ENCODE measurements at regions not wholly inside any gene's neighbourhood (a gene's known extent, or its start where the extent isn't known, plus 50 kb on each side); places are given as distances from the start of the nearest gene placed in this dataset.

DNA sequence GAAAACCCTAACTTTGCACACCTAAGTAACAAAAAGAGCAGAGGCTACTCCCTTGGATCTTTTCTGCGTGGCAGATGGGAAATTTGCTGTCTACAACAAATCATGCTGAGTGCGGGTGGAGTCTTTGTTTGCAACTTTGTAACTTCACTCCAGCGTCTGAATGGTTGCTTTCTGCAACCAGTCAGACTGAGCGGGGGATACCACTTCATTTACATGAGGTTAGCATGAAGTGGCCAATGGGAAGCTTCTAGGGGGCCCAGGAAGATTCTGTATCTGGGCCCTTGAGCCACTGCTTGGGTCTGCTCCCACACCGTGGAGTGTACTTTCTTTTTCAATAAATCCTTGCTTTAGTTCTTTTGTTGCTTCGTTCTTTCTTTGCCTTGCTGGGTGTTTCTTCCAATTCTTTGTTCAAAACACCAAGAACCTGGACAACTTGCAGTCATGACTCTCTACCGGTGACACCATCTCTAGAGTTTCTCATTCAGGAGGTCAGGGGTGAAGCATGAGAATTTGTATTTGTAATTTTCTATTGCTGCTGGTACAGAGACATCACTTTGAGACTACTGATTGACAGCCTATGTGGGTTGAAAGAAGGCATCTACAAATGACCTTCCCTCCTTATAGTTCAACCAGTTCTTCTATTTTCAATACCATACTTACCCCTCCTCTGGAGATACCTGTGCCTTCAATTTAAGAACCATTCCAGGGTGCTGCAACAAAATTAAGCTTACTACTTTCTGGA is 55.8 kb upstream of the RC3H1 start:
- Histone ChIP-seq H4K8ac (ENCODE audit: extremely low read depth, insufficient read depth, low read length) (peak overlapping the region; percentile 53; the same call in 1 of the 2 replicates), H3K27ac (ENCODE audit: low read depth, low read length) (no peak overlapping the region), H3K4ac (replicated peaks; ENCODE audit: insufficient read length, low read depth, low read length) (no peak overlapping the region), H2BK12ac (ENCODE audit: low read depth, low read length) (no peak overlapping the region), H3K14ac (ENCODE audit: insufficient read length) (no peak overlapping the region), H3K36me3 (ENCODE audit: control insufficient read depth in 2 of 4, insufficient read depth in 4 of 4, low read length in 3 of 4) (no peaks in the 10 kb centered on the region), H3K23ac (ENCODE audit: insufficient read length) (no peak overlapping the region), H4K91ac (replicated peaks; ENCODE audit: insufficient read length, low read length) (no peak overlapping the region), H2BK120ac (replicated peaks; ENCODE audit: low read depth, low read length) (no peak overlapping the region), H3K4me3 (ENCODE audit: extremely low read depth in 1 of 4, insufficient read depth in 2 of 4, low read depth in 3 of 4, low read length in 4 of 4) (no peak overlapping the region), H4K5ac (ENCODE audit: insufficient read length, low read depth, low read length) (no peak overlapping the region), H3K9me3 (ENCODE audit: insufficient read depth in 2 of 2, low read depth in 1 of 2, low read length in 1 of 2) (no peaks in the 10 kb centered on the region), H2BK5ac (ENCODE audit: low read depth, low read length) (no peak overlapping the region), H3K27me3 (replicated peaks in 1 of 4; ENCODE audit: control insufficient read depth in 3 of 4, extremely low read depth in 1 of 4, insufficient read depth in 3 of 4, low read length in 3 of 4) (no peaks in the 10 kb centered on the region), H3K18ac (ENCODE audit: extremely low read depth, low read length) (no peak overlapping the region), H2BK15ac (ENCODE audit: low read length) (no peak overlapping the region), H3K79me1 (ENCODE audit: low read depth, low read length) (no peaks in the 10 kb centered on the region), H3K9ac (replicated peaks in 1 of 4; ENCODE audit: extremely low read depth in 1 of 4, low read depth in 3 of 4, low read length in 3 of 4) (no peak overlapping the region), H3K23me2 (ENCODE audit: low read depth, low read length) (no peaks in the 10 kb centered on the region; the same call in 1 of the 2 replicates), H2AFZ (ENCODE audit: low read length) (peak overlapping the region; percentile 98), H3K4me2 (ENCODE audit: insufficient read depth in 1 of 2, low read depth in 2 of 2, low read length in 2 of 2) (peak overlapping the region in 1 of 2 experiments; percentile 9; a peak in 1 of 4 replicates), H4K20me1 (replicated peaks in 1 of 2; ENCODE audit: control insufficient read depth in 1 of 2, insufficient read depth in 2 of 2, low read length in 2 of 2) (no peaks in the 10 kb centered on the region), H2BK20ac (ENCODE audit: low read length) (no peak overlapping the region), H3K56ac (replicated peaks; ENCODE audit: insufficient read length, low read depth, low read length) (no peak overlapping the region), H2AK5ac (ENCODE audit: low read depth, low read length) (no peak overlapping the region), H3K4me1 (replicated peaks in 1 of 4; ENCODE audit: control insufficient read depth in 3 of 4, insufficient read depth in 4 of 4, low read length in 3 of 4) (peaks cover 0 to 4% (median 0%) of the 10 kb centered on the region in 4 experiments; a peak in 1 of 7 replicates), H3K79me2 (ENCODE audit: control insufficient read depth in 1 of 2, insufficient read depth in 2 of 2, low read length in 2 of 2) (no peaks in the 10 kb centered on the region)
- CTCF ChIA-PET (ENCODE audit: partially characterized antibody) = interaction anchor here (0.7 to 1.3 kb wide), 5 partner anchors 10 to 37 kb away, joined by 3 to 5 read pairs (median 4); no protein-coding TSS in a partner anchor
- POLR2A ChIA-PET (ENCODE audit: partially characterized antibody) = interaction anchor here (0.7 to 1.1 kb wide), 4 partner anchors 32 to 860 kb away, joined by 3 to 4 read pairs (median 3); no protein-coding TSS in a partner anchor
- WGBS, 2 experiments (ENCODE audit: extremely low coverage in 1 of 2, insufficient coverage in 1 of 2, insufficient read length in 1 of 2, insufficient replicate concordance in 2 of 2, low coverage in 1 of 2, low lambda C conversion rate in 2 of 2, missing lambda C conversion rate in 1 of 2) = 73% methylated on average over 7 of the region's 7 CpGs; no CpG with 5 or more reads in 1 of the 2 experiments
- TF ChIP-seq FOSL1 (IDR thresholded peaks at IDR 0.05; ENCODE audit: insufficient read depth, low read depth, low read length) (no peak), SUZ12 (IDR thresholded peaks at IDR 0.05; ENCODE audit: low read length) (no peak), BRCA1 (IDR thresholded peaks at IDR 0.05; ENCODE audit: low read depth, low read length) (no peak), SIRT6 (IDR thresholded peaks at IDR 0.05; ENCODE audit: low read length) (no peak)
- FAIRE-seq (peak; percentile 19), DNase-seq (ENCODE audit: low read depth in 1 of 2, low spot score in 2 of 2) (no peak)
